Gastroesophageal sphincter (tissue), 4 donors: ENCODE measurements at regions not wholly inside any gene's neighbourhood (a gene's known extent, or its start where the extent isn't known, plus 50 kb on each side); places are given as distances from the start of the nearest gene placed in this dataset.

ENCODE experiments used
- ATAC-seq: fragments of 150-250 bp; one replicate; pipeline ENCODE4 v1.9.1; 2016; ENCODE audit warnings: mild to moderate bottlenecking, moderate library complexity
- H3K27ac ChIP-seq, 4 donors: fragments of 200-600 bp; sonication (generic) in 3 of 4; 1 replicate in 3 of 4; 2 replicates in 1 of 4; pipeline ENCODE4 v1.5.1; 2016 to 2019
- H3K27me3 ChIP-seq: fragments of 200-600 bp; sonication (generic); one replicate; pipeline ENCODE4 v1.5.1; 2019
- H3K36me3 ChIP-seq, 2 donors: fragments of 200-600 bp; sonication (generic); one replicate each; pipeline ENCODE4 v1.5.1; 2019; ENCODE audit warnings: control low read depth in 1 of 2
- H3K4me1 ChIP-seq, 3 donors: fragments of 200-600 bp; sonication (generic); 1 replicate in 2 of 3; 2 replicates in 1 of 3; pipeline ENCODE4 v1.5.1; 2016 to 2019; ENCODE audit warnings: control low read depth in 2 of 3
- H3K4me3 ChIP-seq, 2 donors: fragments of 200-600 bp; sonication (generic); one replicate each; pipeline ENCODE4 v1.5.1; 2019; ENCODE audit warnings: mild to moderate bottlenecking in 1 of 2, moderate library complexity in 1 of 2
- H3K9me3 ChIP-seq, 3 donors: fragments of 200-600 bp; sonication (generic); one replicate each; pipeline ENCODE4 v1.5.1; 2017 to 2019; ENCODE audit warnings: control low read depth in 2 of 3
- EP300 ChIP-seq: sonication (generic); formaldehyde crosslinking; IDR thresholded peaks from one replicate; pipeline ENCODE4 v1.6.1; 2017; ENCODE audit warnings: antibody characterized with exemption, mild to moderate bottlenecking
- POLR2A ChIP-seq, 2 donors: fragments of 450-650 bp; IDR thresholded peaks; one replicate each; pipeline ENCODE4 v1.6.1; 2017; ENCODE audit warnings: antibody characterized with exemption in 2 of 2, mild to moderate bottlenecking in 2 of 2, moderate library complexity in 1 of 2
- POLR2AphosphoS5 ChIP-seq: sonication (generic); formaldehyde crosslinking; IDR thresholded peaks from one replicate; pipeline ENCODE4 v1.6.1; 2017; ENCODE audit warnings: antibody characterized with exemption
- WGBS, 2 donors: methylation state at CpG; one replicate each; pipeline ENCODE4 v1.1.5; 2018; ENCODE audit warnings: low coverage in 1 of 2; 5-methylcytosine and 5-hydroxymethylcytosine counted together
- TF ChIP-seq, protein P1 (sequence below), 4 experiments: fragments of 200-600 bp in 2 of 4; fragments of 450-650 bp in 2 of 4; sonication (generic) in 1 of 4; IDR thresholded peaks; one replicate each; pipeline ENCODE4 v1.5.1; 2017 to 2019; ENCODE audit warnings: antibody characterized with exemption in 4 of 4, mild to moderate bottlenecking in 2 of 4, moderate library complexity in 2 of 4

DNA sequence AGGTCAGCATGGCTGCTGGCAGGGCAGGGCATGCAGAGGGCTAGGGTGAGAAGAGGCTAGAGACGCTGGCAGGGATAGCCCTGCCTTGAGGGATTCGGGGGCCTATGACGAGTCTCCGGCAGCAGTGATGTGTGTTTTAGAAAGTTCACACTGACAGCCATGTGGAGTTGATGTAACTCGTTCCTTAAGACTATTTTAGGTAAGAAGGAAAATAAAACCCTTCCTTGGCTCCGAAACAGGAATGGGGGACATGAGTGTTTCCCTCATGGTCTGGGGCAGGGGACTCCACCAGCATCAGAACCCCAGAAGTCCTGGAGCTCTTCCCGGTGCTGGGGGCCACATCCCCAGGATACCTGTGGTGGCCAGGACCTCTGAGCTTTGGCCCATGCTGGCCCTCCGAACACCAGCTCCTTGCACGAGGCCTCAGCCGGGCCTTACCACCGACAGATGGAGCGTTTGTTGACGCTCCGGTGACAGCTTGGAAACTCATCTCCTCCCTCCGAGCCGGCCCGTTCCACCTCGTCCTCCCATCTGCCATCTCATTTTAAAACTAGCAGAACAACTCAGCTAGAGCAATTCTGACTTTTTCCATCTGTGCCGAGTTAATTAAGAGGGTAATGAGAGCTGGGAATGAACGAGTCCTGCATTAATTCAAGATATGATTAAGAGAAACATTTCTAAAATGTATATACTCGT is 337.7 kb downstream of the CDK5RAP2 start:
- no peak overlapping the region for H3K27ac ChIP-seq
- no peaks in the 10 kb centered on the region for H3K36me3 ChIP-seq
- no peak for ATAC-seq
- H3K4me3 ChIP-seq: no peak overlapping the region
- WGBS, 2 donors: 57 to 71% methylated on average over 13 to 14 of the region's 21 CpGs
- TF ChIP-seq, protein P1, sequence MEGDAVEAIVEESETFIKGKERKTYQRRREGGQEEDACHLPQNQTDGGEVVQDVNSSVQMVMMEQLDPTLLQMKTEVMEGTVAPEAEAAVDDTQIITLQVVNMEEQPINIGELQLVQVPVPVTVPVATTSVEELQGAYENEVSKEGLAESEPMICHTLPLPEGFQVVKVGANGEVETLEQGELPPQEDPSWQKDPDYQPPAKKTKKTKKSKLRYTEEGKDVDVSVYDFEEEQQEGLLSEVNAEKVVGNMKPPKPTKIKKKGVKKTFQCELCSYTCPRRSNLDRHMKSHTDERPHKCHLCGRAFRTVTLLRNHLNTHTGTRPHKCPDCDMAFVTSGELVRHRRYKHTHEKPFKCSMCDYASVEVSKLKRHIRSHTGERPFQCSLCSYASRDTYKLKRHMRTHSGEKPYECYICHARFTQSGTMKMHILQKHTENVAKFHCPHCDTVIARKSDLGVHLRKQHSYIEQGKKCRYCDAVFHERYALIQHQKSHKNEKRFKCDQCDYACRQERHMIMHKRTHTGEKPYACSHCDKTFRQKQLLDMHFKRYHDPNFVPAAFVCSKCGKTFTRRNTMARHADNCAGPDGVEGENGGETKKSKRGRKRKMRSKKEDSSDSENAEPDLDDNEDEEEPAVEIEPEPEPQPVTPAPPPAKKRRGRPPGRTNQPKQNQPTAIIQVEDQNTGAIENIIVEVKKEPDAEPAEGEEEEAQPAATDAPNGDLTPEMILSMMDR (IDR thresholded peaks at IDR 0.05): no peak
- no peak for TF ChIP-seq EP300
- no peak for TF ChIP-seq POLR2AphosphoS5
- no peak for TF ChIP-seq POLR2A (IDR thresholded peaks at IDR 0.05)
- no peaks in the 10 kb centered on the region for H3K9me3 ChIP-seq
- H3K4me1 ChIP-seq: no peaks in the 10 kb centered on the region
- no peaks in the 10 kb centered on the region for H3K27me3 ChIP-seq

DNA sequence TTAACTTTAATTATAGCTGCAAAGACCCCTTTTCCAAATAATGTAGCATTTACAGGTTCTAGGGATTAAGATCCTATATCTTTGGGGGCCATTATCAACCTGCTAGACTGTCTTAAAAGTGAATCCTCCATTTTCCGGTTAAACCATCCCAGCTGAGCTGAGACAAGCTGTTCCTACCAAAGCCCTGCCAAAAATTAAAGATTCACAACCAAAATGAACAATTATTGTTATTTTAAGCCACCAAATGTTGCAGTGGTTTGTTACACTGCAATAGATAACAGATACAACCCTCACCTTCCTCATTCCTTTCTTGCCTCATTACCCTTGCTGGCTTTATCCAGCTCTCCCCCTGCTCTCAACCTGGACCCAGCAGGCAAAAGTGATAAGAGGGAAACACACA is 343.4 kb downstream of the CDK5RAP2 start:
- WGBS, 2 donors: 67 to 100% methylated on average over 1 of the region's 1 CpG
- Histone ChIP-seq H3K27ac (no peak overlapping the region), H3K27me3 (no peaks in the 10 kb centered on the region), H3K9me3 (no peaks in the 10 kb centered on the region), H3K4me1 (no peaks in the 10 kb centered on the region), H3K36me3 (no peaks in the 10 kb centered on the region), H3K4me3 (no peak overlapping the region)
- no peak for ATAC-seq
- TF ChIP-seq EP300 (no peak), POLR2A (IDR thresholded peaks at IDR 0.05) (no peak), POLR2AphosphoS5 (no peak)
- TF ChIP-seq, protein P1 (IDR thresholded peaks at IDR 0.05): no peak

DNA sequence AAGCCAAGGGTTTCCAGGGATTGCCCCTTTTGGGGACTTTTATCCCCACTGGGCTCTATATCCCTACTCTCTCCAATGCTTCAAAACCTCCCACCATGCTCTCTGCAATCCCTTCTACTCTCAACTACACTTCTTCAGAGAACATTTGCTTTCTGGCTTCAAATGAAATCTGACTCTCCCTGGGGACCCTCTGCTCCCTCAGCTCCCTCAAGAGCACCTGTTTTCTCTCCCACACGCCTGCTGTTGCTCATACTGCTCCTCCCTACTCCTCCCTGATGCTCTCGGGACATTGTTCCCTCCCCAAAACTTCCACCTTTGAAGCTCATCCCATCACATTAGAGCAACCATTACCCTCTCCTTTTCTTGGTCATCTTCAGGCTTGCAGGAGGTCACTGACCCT is 344.9 kb downstream of the CDK5RAP2 start:
- Histone ChIP-seq H3K4me3 (no peak overlapping the region), H3K9me3 (no peaks in the 10 kb centered on the region), H3K27me3 (no peaks in the 10 kb centered on the region), H3K27ac (no peak overlapping the region), H3K36me3 (no peaks in the 10 kb centered on the region), H3K4me1 (no peaks in the 10 kb centered on the region)
- no peak for ATAC-seq
- TF ChIP-seq POLR2AphosphoS5: no peak
- WGBS, 2 donors: 47 to 55% methylated on average over 2 of the region's 2 CpGs

DNA sequence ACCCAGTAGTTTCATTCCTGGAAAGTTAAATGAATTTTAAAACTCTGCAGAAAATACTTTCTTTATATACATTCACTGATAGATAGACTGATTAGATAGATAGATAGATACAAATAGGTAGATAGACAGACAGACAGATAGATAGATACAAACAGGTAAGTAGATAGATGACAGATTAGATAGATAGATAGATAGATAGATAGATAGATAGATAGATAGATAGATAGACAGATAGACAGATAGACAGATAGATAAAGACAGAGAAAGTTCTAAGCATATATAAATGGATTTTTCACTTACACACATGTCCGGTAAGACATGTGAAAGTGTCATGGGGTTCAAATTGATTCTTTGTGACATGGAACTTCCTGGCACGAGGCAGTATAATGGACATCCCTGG is 349.7 kb downstream of the CDK5RAP2 start:
- ATAC-seq: no peak
- H3K4me1 ChIP-seq: no peaks in the 10 kb centered on the region
- H3K36me3 ChIP-seq: no peaks in the 10 kb centered on the region
- H3K27ac ChIP-seq: no peak overlapping the region
- peaks cover 0 to 9% (median 0%) of the 10 kb centered on the region in 3 donors for H3K9me3 ChIP-seq
- TF ChIP-seq, protein P1 (IDR thresholded peaks at IDR 0.05): no peak
- TF ChIP-seq EP300 (no peak), POLR2AphosphoS5 (no peak), POLR2A (IDR thresholded peaks at IDR 0.05) (no peak)
- WGBS, 2 donors: 76% methylated on average over 2 of the region's 2 CpGs; no CpG with 5 or more reads in 1 of the 2 donors
- no peaks in the 10 kb centered on the region for H3K27me3 ChIP-seq
- H3K4me3 ChIP-seq: no peak overlapping the region

DNA sequence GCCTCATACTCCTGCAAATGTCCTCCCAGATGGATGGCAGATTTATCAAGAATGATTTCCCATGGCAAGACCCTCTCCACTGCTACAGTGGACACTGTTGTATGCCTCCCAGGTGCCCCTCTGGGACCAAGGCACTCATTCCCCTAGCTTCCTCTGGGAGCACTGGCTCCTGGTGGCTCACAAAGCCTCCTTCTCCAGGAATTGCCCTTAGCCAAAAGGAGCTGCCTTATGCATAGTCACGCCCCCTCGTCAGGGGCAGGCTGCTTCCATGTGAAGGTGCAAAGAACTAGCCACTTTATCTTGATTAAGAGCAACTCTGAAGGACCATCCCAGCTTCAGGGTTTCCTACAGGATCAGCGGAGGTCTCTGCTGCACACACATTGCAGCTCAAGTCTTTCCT is 358.1 kb downstream of the CDK5RAP2 start:
- Histone ChIP-seq H3K4me1 (no peaks in the 10 kb centered on the region), H3K4me3 (no peak overlapping the region), H3K27ac (no peak overlapping the region), H3K36me3 (no peaks in the 10 kb centered on the region), H3K9me3 (peaks cover 0 to 2% (median 0%) of the 10 kb centered on the region in 3 donors), H3K27me3 (no peaks in the 10 kb centered on the region)
- TF ChIP-seq POLR2A (IDR thresholded peaks at IDR 0.05) (no peak), POLR2AphosphoS5 (no peak)
- ATAC-seq: no peak
- 100% methylated on average over 1 of the region's 3 CpGs; no CpG with 5 or more reads in 1 of the 2 donors for WGBS, 2 donors

DNA sequence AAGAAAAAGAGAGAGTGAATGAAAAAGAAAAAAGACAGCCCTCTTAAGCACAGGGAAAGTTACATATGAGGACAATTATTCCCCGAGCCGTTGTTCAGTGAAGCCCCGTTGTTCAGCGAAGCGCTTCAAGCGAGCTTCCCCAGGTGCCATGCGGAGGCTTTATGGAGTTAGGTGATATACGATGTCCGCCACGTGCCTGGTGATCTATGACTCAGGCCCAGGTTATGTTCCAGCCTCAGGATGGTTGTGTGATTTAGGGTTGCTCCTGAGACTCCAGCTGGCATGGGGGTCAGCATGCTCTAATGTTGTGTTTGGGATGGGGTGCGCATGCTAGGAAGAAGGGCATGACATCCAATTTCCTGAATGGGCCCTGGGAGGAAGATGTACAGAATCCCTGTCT is 365.6 kb downstream of the CDK5RAP2 start:
- Histone ChIP-seq H3K27ac (no peak overlapping the region), H3K4me1 (no peaks in the 10 kb centered on the region), H3K9me3 (no peaks in the 10 kb centered on the region), H3K4me3 (no peak overlapping the region), H3K27me3 (no peaks in the 10 kb centered on the region), H3K36me3 (no peaks in the 10 kb centered on the region)
- WGBS, 2 donors: 84 to 88% methylated on average over 7 to 11 of the region's 11 CpGs
- no peak for TF ChIP-seq POLR2AphosphoS5
- TF ChIP-seq, protein P1 (IDR thresholded peaks at IDR 0.05): no peak
- TF ChIP-seq POLR2A (IDR thresholded peaks at IDR 0.05): no peak
- TF ChIP-seq EP300: no peak
- no peak for ATAC-seq
